HepG2 (cell line): ENCODE measurements at regions not wholly inside any gene's neighbourhood (a gene's known extent, or its start where the extent isn't known, plus 50 kb on each side); places are given as distances from the start of the nearest gene placed in this dataset.

Experiments
- ATAC-seq: fragments of 200-7000 bp; cut with Tn5 transposase; 3 replicates; pipeline ENCODE4 v1.9.1; 2020; ENCODE audit warnings: mild to moderate bottlenecking, moderate library complexity
- BruUV-seq: library from RNA; stranded (reverse); fragments of 400-500 nt; replicated peaks from 2 replicates; lab custom pipeline; 2021; lab: Mats Ljungman, UMichigan
- CTCF ChIA-PET: fragments of 300-600 bp; formaldehyde crosslinking; extraction: SDS; loops from one replicate; lab custom pipeline; 2021; ENCODE audit warnings: low total read pairs, inconsistent platforms, low intra/inter-chr PET ratio; lab: Yijun Ruan, JAX
- POLR2A ChIA-PET: fragments of 350-600 bp; sonication (Branson Sonifier 250); formaldehyde crosslinking; loops from one replicate; lab custom pipeline; 2020; ENCODE audit warnings: antibody characterized with exemption, inconsistent platforms; lab: Yijun Ruan, JAX
- DNase-seq: peaks from one replicate; pipeline ENCODE4 v3.0.0-alpha.2; 2015; ENCODE audit warnings: low spot score
- FAIRE-seq: peaks from 3 replicates; lab custom pipeline; 2011; peaks lifted over from hg19 to GRCh38; lab: Jason Lieb, UNC
- H2AFZ ChIP-seq: one replicate; pipeline ENCODE4 v1.6.1; 2011; ENCODE audit warnings: low read length, inconsistent platforms
- H3K27ac ChIP-seq: fragments of 300-600 bp; 3 replicates; pipeline ENCODE4 v1.8.0; 2011; ENCODE audit warnings: mixed run types, mild to moderate bottlenecking, mixed read lengths, low read length, inconsistent platforms; ENCODE audit not compliant: insufficient read depth; ENCODE audit errors: extremely low read length
- H3K27me3 ChIP-seq, 2 experiments: fragments of 200-600 bp in 1 of 2; 2 replicates in 1 of 2; 3 replicates in 1 of 2; pipeline versions ENCODE4 v1.6.0 to v1.8.0; 2011; ENCODE audit warnings: low read length in 2 of 2, mild to moderate bottlenecking in 2 of 2, moderate library complexity in 2 of 2, inconsistent platforms in 1 of 2; ENCODE audit not compliant: insufficient read depth in 2 of 2, control insufficient read depth in 1 of 2
- H3K36me3 ChIP-seq, 2 experiments: fragments of 200-600 bp in 1 of 2; replicated peaks in 1 of 2; 2 replicates in 1 of 2; 3 replicates in 1 of 2; pipeline versions ENCODE4 v1.5.1 to v1.8.0; 2011; ENCODE audit warnings: low read length in 2 of 2, inconsistent platforms in 1 of 2; ENCODE audit not compliant: insufficient read depth in 2 of 2, control insufficient read depth in 1 of 2
- H3K4me1 ChIP-seq: 2 replicates; pipeline ENCODE4 v1.5.1; 2012; ENCODE audit warnings: low read length, inconsistent platforms; ENCODE audit not compliant: insufficient read depth
- H3K4me2 ChIP-seq: 2 replicates; pipeline ENCODE4 v1.6.0; 2011; ENCODE audit warnings: low read depth, low read length, inconsistent platforms
- H3K4me3 ChIP-seq, 3 experiments: fragments of 200-600 bp in 1 of 3; sonication (generic), shearing (Covaris generic) in 1 of 3; replicated peaks in 1 of 3; 2 replicates each; pipeline ENCODE4 v1.5.1; 2011 to 2016; ENCODE audit warnings: low read length in 3 of 3, inconsistent platforms in 2 of 3, low read depth in 2 of 3, mild to moderate bottlenecking in 2 of 3, control low read depth in 1 of 3, mixed read lengths in 1 of 3; ENCODE audit not compliant: insufficient read depth in 1 of 3
- H3K79me2 ChIP-seq: one replicate; pipeline ENCODE4 v1.6.1; 2011; ENCODE audit warnings: low read length, inconsistent platforms; ENCODE audit not compliant: insufficient read depth
- H3K9ac ChIP-seq: 2 replicates; pipeline ENCODE4 v1.6.0; 2011; ENCODE audit warnings: mild to moderate bottlenecking, low read depth, low read length, inconsistent platforms; ENCODE audit not compliant: insufficient read depth
- H3K9me3 ChIP-seq: 2 replicates; pipeline ENCODE4 v1.5.1; 2012; ENCODE audit warnings: mild to moderate bottlenecking, low read length
- H4K20me1 ChIP-seq: 2 replicates; pipeline ENCODE4 v1.6.0; 2011; ENCODE audit warnings: inconsistent platforms, mild to moderate bottlenecking, low read length, moderate library complexity; ENCODE audit not compliant: insufficient read depth
- FOXM1 ChIP-seq: sonication (generic); formaldehyde crosslinking; IDR thresholded peaks from 2 replicates; pipeline ENCODE4 v1.5.0; 2020; ENCODE audit warnings: missing genetic modification reagents
- FOXO1 ChIP-seq: sonication (generic); formaldehyde crosslinking; IDR thresholded peaks from 2 replicates; pipeline ENCODE4 v1.4.0; 2020; ENCODE audit warnings: missing genetic modification reagents
- HDAC1 ChIP-seq: sonication (generic); formaldehyde crosslinking; IDR thresholded peaks from 2 replicates; pipeline ENCODE4 v1.5.1; 2020; ENCODE audit warnings: mild to moderate bottlenecking, missing genetic modification reagents
- MEIS2 ChIP-seq: sonication (generic); formaldehyde crosslinking; IDR thresholded peaks from 2 replicates; pipeline ENCODE4 v1.9.0; 2021; ENCODE audit warnings: mild to moderate bottlenecking, missing genetic modification reagents
- SALL1 ChIP-seq: sonication (generic); formaldehyde crosslinking; IDR thresholded peaks from 2 replicates; pipeline ENCODE4 v1.8.0; 2022; ENCODE audit warnings: mild to moderate bottlenecking, missing genetic modification reagents
- WIZ ChIP-seq: sonication (generic); formaldehyde crosslinking; IDR thresholded peaks from 2 replicates; pipeline ENCODE4 v1.5.1; 2020; ENCODE audit warnings: mild to moderate bottlenecking, missing genetic modification reagents
- ZFP82 ChIP-seq: sonication (generic); formaldehyde crosslinking; IDR thresholded peaks from 2 replicates; pipeline ENCODE4 v1.5.1; 2020; ENCODE audit warnings: mild to moderate bottlenecking, missing genetic modification reagents, borderline replicate concordance
- ZNF331 ChIP-seq: sonication (generic); formaldehyde crosslinking; IDR thresholded peaks from 2 replicates; pipeline ENCODE4 v1.4.0; 2020; ENCODE audit warnings: missing genetic modification reagents
- ZNF644 ChIP-seq: IDR thresholded peaks from 2 replicates; pipeline ENCODE4 v1.6.1; 2016; ENCODE audit warnings: low read depth
- ZNF761 ChIP-seq: sonication (generic); formaldehyde crosslinking; conservative IDR thresholded peaks from 2 replicates; pipeline ENCODE4 v1.4.0; 2020; ENCODE audit warnings: mild to moderate bottlenecking, missing genetic modification reagents
- WGBS: methylation state at CpG from one replicate; pipeline ENCODE4 v1.1.6; 2017; ENCODE audit warnings: low lambda C conversion rate; 5-methylcytosine and 5-hydroxymethylcytosine counted together
- in situ Hi-C: cut with HindIII; loops from 2 replicates; pipeline ENCODE4 v1.10.0; 2017; ENCODE audit warnings: low pct_unique_long_range_greater_than_20kb; ENCODE audit not compliant: extremely low pct_ligation_motif_present
- intact Hi-C: fragments of 100-400 bp; cut with micrococcal nuclease; formaldehyde crosslinking; loops from one replicate; pipeline ENCODE4 v1.10.0; 2022; ENCODE audit not compliant: unreplicated experiment
- TF ChIP-seq, protein P1 (sequence below), 2 experiments: IDR thresholded peaks; 2 replicates each; pipeline ENCODE4 v1.6.1; 2011 to 2012; ENCODE audit warnings: low read length in 2 of 2, borderline replicate concordance in 1 of 2, low read depth in 1 of 2, mild to moderate bottlenecking in 1 of 2, moderate library complexity in 1 of 2
- TF ChIP-seq, protein P2 (sequence below): IDR thresholded peaks from 2 replicates; pipeline ENCODE4 v1.6.1; 2016; ENCODE audit warnings: missing compliant biosample characterization, missing genetic modification reagents, borderline replicate concordance
- TF ChIP-seq, protein P3 (sequence below): IDR thresholded peaks from 2 replicates; pipeline ENCODE4 v1.6.1; 2016; ENCODE audit warnings: mild to moderate bottlenecking, missing biosample characterization, missing genetic modification reagents
- TF ChIP-seq, protein P4 (sequence below): sonication (generic); formaldehyde crosslinking; IDR thresholded peaks from 2 replicates; pipeline ENCODE4 v1.5.0; 2020; ENCODE audit warnings: missing genetic modification reagents
- TF ChIP-seq, protein P5 (sequence below): sonication (generic); IDR thresholded peaks from 2 replicates; pipeline ENCODE4 v1.6.1; 2016; ENCODE audit warnings: low read depth, borderline replicate concordance

DNA sequence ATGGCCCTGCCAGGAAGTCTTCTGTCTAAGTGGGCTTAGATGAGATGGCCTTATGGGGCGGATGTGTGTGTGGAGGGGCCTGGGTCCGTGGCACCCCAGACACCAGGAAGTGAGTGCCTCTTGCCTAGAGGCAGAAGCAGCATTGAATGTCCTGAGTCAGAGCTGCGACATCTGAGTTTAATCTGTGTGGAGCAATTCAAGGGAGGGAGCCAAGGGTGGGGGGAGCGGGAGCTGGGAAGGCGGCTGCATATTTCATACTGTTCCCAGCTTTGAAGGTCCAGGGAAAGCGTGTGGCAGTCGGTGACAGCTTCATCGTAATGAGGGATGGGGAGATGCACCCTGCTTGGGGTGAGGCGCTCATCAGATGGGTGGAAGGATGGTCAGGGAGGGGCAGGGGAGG is 73.5 kb upstream of the THY1 start (continued):
- TF ChIP-seq ZFP82 (CRISPR knock-in tag), result no peak
- TF ChIP-seq, all 625 proteins: peak for 0

DNA sequence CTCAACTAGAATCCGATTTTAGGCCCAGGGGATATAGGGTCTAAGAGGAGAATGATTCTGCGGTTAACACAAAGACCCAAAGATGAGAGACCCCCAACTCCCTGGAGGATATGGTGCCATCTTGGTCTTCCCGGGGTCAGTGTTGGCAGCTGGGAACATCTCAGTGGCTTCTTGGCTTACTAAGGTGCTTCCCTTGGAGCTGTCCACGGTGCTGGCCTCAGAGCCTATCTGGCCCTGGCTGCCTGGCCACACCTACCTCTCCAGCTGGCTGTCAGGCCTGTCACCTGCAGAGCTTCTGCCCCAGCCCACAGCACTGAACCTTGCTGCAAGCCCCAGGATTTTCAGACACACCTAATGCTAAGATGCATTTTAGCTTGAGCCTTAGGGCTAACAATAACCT is 70.7 kb upstream of the THY1 start:
- no peak overlapping the region for H2AFZ ChIP-seq
- no peak overlapping the region for H3K9ac ChIP-seq
- H3K4me1 ChIP-seq, result no peaks in the 10 kb centered on the region
- H3K4me3 ChIP-seq, result no peak overlapping the region
- no peaks in the 10 kb centered on the region for H3K9me3 ChIP-seq
- no peak overlapping the region for H3K4me2 ChIP-seq
- no peak for DNase-seq
- no peak for FAIRE-seq
- no TSS peak for BruUV-seq
- H4K20me1 ChIP-seq, result no peaks in the 10 kb centered on the region
- intact Hi-C loops, result no loop called here
- CTCF ChIA-PET, result no interaction called here
- POLR2A ChIA-PET, result no interaction called here
- no peaks in the 10 kb centered on the region for H3K36me3 ChIP-seq
- ATAC-seq, result peak; percentile 60; the same call in 2 of the 3 replicates
- in situ Hi-C loops, result no loop called here
- H3K27ac ChIP-seq, result no peak overlapping the region
- H3K79me2 ChIP-seq, result no peaks in the 10 kb centered on the region
- 85% methylated on average over 2 of the region's 4 CpGs for WGBS
- H3K27me3 ChIP-seq, result peaks cover 1 to 28% of the 10 kb centered on the region in 2 experiments; a peak in 3 of 5 replicates
- peak; percentile 31; the same call in 1 of the 2 replicates for TF ChIP-seq SALL1 (CRISPR knock-in tag)
- TF ChIP-seq ZNF644 (CRISPR knock-in tag), result 0 out of 2 replicates have a peak, but pooled peaks have one; percentile 15
- TF ChIP-seq FOXO1, result no peak
- 0 out of 2 replicates have a peak, but pooled peaks have one; percentile 15 for TF ChIP-seq HDAC1 (CRISPR knock-in tag)
- TF ChIP-seq, protein P1, sequence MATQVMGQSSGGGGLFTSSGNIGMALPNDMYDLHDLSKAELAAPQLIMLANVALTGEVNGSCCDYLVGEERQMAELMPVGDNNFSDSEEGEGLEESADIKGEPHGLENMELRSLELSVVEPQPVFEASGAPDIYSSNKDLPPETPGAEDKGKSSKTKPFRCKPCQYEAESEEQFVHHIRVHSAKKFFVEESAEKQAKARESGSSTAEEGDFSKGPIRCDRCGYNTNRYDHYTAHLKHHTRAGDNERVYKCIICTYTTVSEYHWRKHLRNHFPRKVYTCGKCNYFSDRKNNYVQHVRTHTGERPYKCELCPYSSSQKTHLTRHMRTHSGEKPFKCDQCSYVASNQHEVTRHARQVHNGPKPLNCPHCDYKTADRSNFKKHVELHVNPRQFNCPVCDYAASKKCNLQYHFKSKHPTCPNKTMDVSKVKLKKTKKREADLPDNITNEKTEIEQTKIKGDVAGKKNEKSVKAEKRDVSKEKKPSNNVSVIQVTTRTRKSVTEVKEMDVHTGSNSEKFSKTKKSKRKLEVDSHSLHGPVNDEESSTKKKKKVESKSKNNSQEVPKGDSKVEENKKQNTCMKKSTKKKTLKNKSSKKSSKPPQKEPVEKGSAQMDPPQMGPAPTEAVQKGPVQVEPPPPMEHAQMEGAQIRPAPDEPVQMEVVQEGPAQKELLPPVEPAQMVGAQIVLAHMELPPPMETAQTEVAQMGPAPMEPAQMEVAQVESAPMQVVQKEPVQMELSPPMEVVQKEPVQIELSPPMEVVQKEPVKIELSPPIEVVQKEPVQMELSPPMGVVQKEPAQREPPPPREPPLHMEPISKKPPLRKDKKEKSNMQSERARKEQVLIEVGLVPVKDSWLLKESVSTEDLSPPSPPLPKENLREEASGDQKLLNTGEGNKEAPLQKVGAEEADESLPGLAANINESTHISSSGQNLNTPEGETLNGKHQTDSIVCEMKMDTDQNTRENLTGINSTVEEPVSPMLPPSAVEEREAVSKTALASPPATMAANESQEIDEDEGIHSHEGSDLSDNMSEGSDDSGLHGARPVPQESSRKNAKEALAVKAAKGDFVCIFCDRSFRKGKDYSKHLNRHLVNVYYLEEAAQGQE (IDR thresholded peaks at IDR 0.05; ENCODE audit: borderline replicate concordance in 1 of 2, low read depth in 1 of 2, low read length in 2 of 2), result peak in 1 of 2 experiments; percentile 97
- TF ChIP-seq, protein P2, sequence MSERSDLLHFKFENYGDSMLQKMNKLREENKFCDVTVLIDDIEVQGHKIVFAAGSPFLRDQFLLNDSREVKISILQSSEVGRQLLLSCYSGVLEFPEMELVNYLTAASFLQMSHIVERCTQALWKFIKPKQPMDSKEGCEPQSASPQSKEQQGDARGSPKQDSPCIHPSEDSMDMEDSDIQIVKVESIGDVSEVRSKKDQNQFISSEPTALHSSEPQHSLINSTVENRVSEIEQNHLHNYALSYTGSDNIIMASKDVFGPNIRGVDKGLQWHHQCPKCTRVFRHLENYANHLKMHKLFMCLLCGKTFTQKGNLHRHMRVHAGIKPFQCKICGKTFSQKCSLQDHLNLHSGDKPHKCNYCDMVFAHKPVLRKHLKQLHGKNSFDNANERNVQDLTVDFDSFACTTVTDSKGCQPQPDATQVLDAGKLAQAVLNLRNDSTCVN (CRISPR knock-in tag), result 0 out of 2 replicates have a peak, but pooled peaks have one; percentile 30
- no peak for TF ChIP-seq ZNF761 (CRISPR knock-in tag)
- peak; percentile 56; the same call in 1 of the 2 replicates for TF ChIP-seq MEIS2
- TF ChIP-seq, protein P3, sequence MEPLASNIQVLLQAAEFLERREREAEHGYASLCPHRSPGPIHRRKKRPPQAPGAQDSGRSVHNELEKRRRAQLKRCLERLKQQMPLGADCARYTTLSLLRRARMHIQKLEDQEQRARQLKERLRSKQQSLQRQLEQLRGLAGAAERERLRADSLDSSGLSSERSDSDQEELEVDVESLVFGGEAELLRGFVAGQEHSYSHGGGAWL (CRISPR knock-in tag), result peak; percentile 41; the same call in 1 of the 2 replicates
- TF ChIP-seq, protein P4, sequence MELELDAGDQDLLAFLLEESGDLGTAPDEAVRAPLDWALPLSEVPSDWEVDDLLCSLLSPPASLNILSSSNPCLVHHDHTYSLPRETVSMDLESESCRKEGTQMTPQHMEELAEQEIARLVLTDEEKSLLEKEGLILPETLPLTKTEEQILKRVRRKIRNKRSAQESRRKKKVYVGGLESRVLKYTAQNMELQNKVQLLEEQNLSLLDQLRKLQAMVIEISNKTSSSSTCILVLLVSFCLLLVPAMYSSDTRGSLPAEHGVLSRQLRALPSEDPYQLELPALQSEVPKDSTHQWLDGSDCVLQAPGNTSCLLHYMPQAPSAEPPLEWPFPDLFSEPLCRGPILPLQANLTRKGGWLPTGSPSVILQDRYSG (CRISPR knock-in tag), result no peak
- TF ChIP-seq, protein P5, sequence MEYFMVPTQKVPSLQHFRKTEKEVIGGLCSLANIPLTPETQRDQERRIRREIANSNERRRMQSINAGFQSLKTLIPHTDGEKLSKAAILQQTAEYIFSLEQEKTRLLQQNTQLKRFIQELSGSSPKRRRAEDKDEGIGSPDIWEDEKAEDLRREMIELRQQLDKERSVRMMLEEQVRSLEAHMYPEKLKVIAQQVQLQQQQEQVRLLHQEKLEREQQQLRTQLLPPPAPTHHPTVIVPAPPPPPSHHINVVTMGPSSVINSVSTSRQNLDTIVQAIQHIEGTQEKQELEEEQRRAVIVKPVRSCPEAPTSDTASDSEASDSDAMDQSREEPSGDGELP, result peak; percentile 65; the same call in 1 of the 2 replicates
- TF ChIP-seq FOXM1 (CRISPR knock-in tag), result 0 out of 2 replicates have a peak, but pooled peaks have one; percentile 22
- 0 out of 2 replicates have a peak, but pooled peaks have one; percentile 30 for TF ChIP-seq ZNF331 (CRISPR knock-in tag)
- TF ChIP-seq WIZ (CRISPR knock-in tag), result peak; percentile 85; the same call in 1 of the 2 replicates
